COLO829 (cell line): ENCODE measurements at regions not wholly inside any gene's neighbourhood (a gene's known extent, or its start where the extent isn't known, plus 50 kb on each side); places are given as distances from the start of the nearest gene placed in this dataset.

ENCODE experiments used
- DNase-seq: peaks from one replicate; pipeline ENCODE4 v3.0.0; 2012; ENCODE audit warnings: low spot score

- DNase-seq, result no peak
These were observed 50.3 kb upstream of the TCF12 start for GRCh38 chr15:56868170-56868569.

- no peak for DNase-seq
These were observed 51.6 kb upstream of the TCF12 start for GRCh38 chr15:56866803-56867202.

GRCh38 chr15:56857828-56858227, 60.6 kb upstream of the TCF12 start:
- no peak for DNase-seq

- no peak for DNase-seq
These were observed 61.5 kb upstream of the TCF12 start for GRCh38 chr15:56856934-56857333.

GRCh38 chr15:56844892-56845291, 73.6 kb upstream of the TCF12 start:
- no peak for DNase-seq

- DNase-seq, result no peak
These were observed 74.0 kb upstream of the TCF12 start for GRCh38 chr15:56844471-56844870.

GRCh38 chr15:56839641-56840040, 78.8 kb upstream of the TCF12 start:
- DNase-seq, result peak; percentile 41

- no peak for DNase-seq
These were observed 79.3 kb upstream of the TCF12 start for GRCh38 chr15:56839099-56839498.

GRCh38 chr15:56838085-56838484, 80.4 kb upstream of the TCF12 start:
- DNase-seq, result no peak

- no peak for DNase-seq
These were observed 81.2 kb upstream of the TCF12 start for GRCh38 chr15:56837273-56837672.

- DNase-seq, result no peak
These were observed 82.7 kb upstream of the TCF12 start for GRCh38 chr15:56835718-56836171.

- DNase-seq, result no peak
These were observed 86.3 kb upstream of the TCF12 start for GRCh38 chr15:56832125-56832524.

- no peak for DNase-seq
These were observed 86.9 kb upstream of the TCF12 start for GRCh38 chr15:56831467-56832005.

GRCh38 chr15:56824175-56824574, 90.9 kb upstream of the ZNF280D start:
- no peak for DNase-seq

- DNase-seq, result peak; percentile 68
These were observed 88.6 kb upstream of the ZNF280D start for GRCh38 chr15:56821721-56822425.

- no peak for DNase-seq
These were observed 87.0 kb upstream of the ZNF280D start for GRCh38 chr15:56820333-56820732.

GRCh38 chr15:56817321-56818080, 84.2 kb upstream of the ZNF280D start:
- DNase-seq, result no peak

GRCh38 chr15:56816781-56817180, 83.5 kb upstream of the ZNF280D start:
- DNase-seq, result no peak

- DNase-seq, result peak; percentile 77
These were observed 81.9 kb upstream of the ZNF280D start for GRCh38 chr15:56815247-56815646.

- no peak for DNase-seq
These were observed 81.1 kb upstream of the ZNF280D start for GRCh38 chr15:56814429-56814828.

- DNase-seq, result no peak
These were observed 80.7 kb upstream of the ZNF280D start for GRCh38 chr15:56813995-56814394.

- no peak for DNase-seq
These were observed 79.7 kb upstream of the ZNF280D start for GRCh38 chr15:56812961-56813360.

GRCh38 chr15:56812221-56812620, 78.9 kb upstream of the ZNF280D start:
- no peak for DNase-seq
